CD4-positive, alpha-beta T cell treated with Interleukin-12 subunit alpha and Interleukin-12 subunit beta, for 1 hour (primary cell): ENCODE measurements at regions not wholly inside any gene's neighbourhood (a gene's known extent, or its start where the extent isn't known, plus 50 kb on each side); places are given as distances from the start of the nearest gene placed in this dataset.

ENCODE experiments used
- DNase-seq: peaks from one replicate; pipeline ENCODE4 v3.0.0-alpha.2; 2020

GRCh38 chr6:99808992-99809391 is 185.0 kb downstream of the MCHR2 start:
- no peak for DNase-seq

- no peak for DNase-seq
Observed at GRCh38 chr6:99810295-99810694, 183.7 kb downstream of the MCHR2 start.

DNA sequence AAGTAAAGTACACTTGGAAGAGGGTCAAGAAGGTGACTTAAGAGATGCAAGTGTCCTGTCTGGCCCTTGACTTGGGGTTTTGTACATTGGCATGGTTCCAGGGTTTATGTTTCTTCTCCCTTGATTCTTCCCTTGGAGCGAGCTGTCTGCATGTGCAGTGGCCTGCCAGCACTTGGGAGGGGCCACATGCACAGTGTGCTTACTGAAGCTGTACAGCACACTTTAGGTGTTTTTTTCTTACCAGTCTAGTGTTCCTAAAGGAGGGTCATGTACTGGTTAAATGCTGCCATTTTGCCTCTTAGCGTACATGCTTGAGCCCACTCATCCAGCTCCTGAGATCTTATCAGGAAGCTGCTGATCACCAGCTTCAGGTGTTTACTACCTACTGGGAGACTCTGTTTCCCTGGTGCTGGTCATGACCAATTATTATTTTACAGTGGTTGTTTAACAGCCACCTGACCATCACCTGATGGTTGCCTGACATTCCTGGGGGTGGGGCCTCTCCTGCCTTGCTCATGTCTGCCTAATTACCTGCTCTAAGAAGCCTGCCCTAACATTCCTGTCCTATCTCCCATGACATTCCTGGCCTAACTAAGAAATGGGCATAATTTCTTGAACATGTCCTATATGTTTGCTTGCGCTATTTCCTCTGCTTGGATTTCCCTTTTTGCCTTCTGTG is 182.9 kb downstream of the MCHR2 start:
- no peak for DNase-seq

GRCh38 chr6:99811636-99812035 is 182.4 kb downstream of the MCHR2 start:
- DNase-seq = no peak

DNA sequence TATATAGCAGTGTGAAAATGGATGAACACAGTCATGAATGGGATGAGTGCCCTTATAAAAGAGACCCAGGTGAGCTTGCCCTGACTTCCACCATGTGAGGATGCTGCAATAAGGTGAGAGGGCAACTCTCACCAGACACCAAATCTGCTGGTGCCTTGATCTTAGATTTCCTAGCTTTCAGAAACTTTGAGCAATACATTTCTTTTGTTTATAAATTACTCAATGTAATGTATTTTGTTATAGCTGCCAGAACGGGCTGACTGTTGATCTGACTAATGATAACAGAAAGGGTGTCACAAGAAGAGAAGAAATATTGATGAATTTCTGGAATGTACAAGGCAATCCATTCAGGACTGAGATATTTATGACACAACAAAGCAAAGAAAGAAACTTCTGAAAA is 180.5 kb downstream of the MCHR2 start:
- DNase-seq = no peak

DNA sequence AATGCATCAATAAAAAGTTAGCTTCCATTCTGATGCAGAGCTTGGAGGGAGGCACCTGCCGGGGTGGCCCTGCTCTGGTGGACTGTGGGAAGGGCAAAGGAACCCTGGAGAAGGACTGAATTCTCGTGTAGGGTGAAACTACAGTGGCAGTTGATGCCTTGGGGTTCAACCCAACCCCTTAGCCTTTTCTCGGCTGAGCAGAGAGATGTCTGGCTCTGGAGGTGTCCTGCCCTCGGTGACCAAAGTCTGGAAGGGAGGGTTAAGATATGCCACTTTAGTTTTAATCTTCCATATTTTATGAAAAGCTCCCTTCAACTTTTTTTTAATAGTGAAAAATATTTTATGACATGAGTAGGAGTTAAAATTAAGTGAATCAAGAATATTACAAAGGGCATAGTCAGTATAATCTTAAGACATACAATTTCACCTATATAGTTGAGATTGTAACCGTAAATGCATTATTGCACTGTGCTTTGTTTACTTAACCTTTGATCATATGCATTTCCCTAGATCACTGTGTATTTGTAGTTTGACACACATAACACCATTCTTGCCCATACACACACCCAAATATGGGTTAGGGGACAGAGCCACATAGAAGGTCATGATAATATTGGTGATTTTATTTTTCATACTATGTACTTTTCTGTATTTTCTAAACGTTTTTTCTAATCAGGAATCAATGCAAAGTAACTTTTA is 179.6 kb downstream of the MCHR2 start:
- DNase-seq = no peak

- DNase-seq = no peak
Observed at GRCh38 chr6:99816795-99817194, 177.2 kb downstream of the MCHR2 start.

- DNase-seq = no peak
Observed at GRCh38 chr6:99818161-99818560, 175.9 kb downstream of the MCHR2 start.

DNA sequence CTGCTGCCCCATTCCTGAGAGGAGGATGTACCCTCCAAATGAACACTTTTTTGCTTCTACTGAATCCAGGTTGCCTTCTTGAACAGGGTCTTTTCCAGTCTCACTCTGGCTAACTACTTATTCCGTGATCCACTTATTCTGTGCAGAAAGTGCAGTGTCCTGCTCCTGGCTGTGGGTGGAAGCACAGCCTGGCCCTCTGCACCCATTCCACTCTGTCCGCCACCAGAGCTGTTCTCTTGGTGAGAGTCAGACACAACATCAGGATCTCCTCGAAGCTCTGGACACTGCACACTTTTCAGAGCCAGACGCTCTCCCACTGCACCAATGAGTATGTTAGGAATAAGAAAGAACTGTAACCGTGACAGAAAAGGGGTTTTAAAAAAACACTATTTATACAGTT is 174.2 kb downstream of the MCHR2 start:
- DNase-seq = no peak

DNA sequence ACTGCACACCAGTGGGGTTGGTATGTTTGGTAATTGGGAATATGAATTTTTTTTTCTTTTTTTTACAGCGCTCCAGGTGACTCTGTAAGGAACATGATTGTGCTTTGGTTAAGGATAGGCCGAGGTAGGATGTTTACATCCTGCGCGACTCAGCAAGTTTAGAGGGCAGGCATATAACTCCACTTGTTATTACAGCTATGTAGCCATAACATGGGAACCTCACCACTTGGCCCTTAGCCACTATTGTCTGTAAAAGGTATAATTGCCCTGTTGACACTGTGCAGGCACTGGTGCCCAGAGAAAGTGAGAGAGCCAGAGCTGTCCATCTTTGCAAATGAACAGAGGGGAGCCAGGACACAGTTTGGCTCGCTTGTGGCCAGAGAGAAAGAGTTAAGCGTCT is 172.9 kb downstream of the MCHR2 start:
- no peak for DNase-seq

DNA sequence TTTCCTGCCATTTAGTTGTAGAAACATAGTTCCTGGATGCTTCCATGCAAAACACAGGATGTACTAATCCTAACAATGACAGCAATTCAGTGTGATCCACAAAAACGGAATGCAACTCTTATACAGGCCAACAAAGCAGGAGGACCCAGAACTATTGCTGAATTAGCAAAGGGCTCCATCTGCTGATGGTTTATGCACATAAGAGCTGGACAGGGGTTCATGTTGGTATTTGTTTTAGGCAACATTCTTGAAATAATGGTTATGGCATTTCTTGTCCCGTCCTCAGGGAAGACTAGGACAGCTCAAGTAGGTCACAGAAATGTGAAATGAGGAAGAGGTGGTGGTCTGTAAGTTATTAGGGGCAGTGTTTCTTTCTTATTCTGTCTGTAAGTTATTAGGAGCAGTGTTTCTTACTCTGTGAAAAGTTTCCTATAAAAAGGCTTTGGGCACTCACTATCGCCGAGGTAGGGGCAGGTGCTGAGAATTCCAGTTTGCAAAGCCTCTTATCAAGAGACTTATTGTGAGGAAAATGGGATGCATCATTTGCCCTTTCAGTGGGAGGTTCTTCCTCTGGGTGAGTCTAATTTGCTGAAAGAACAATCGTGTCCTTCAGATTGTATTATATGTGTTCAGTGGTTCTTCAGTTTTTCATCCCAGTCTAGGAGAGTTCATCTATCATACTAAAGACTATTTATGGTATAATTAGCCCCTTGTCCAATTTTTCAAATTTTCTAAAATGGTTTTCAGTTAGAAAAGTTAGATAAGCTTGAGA is 171.1 kb downstream of the MCHR2 start:
- DNase-seq = peak; percentile 28

- DNase-seq = peak; percentile 2
Observed at GRCh38 chr6:99823513-99824235, 170.3 kb downstream of the MCHR2 start.

DNA sequence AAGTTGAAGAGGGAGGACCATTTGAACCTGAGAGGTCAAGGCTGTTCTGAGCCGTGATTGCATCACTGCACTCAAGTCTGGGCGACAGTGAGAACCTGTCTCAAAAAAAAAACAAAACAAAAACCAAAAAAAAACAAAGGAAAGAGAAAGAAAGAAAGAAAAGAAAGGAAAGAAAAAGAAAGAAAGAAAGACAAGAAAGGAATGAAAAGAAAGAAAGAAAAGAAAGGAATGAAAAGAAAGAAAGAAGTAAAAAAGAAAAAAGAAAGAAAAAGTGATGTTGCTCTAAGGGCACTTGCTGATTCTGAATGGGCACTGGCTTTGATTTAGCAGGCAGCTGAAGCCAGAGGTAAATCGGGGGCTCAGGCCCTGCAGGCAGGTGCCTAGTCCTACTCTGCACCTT is 161.0 kb downstream of the MCHR2 start:
- no peak for DNase-seq

- DNase-seq = no peak
Observed at GRCh38 chr6:99836471-99836870, 157.6 kb downstream of the MCHR2 start.

DNA sequence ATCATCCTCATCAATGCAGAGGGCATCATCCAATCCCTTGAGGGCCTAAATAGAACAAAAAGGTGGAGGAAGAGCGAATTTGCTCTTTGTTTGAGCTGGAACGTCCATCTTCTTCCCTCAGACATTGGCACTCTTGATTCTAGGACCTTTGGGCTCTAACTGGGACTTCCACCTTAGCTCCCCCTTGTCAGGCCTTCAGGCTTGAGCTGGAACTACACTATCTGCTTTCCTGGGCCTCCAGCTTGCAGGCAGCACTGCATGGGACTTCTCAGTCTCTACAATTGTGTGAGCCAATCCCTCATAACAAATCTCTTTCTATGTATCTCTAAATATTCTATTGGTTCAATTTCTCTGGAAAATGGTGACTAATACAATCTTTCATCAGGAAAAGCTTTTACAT is 155.4 kb downstream of the MCHR2 start:
- DNase-seq = no peak

DNA sequence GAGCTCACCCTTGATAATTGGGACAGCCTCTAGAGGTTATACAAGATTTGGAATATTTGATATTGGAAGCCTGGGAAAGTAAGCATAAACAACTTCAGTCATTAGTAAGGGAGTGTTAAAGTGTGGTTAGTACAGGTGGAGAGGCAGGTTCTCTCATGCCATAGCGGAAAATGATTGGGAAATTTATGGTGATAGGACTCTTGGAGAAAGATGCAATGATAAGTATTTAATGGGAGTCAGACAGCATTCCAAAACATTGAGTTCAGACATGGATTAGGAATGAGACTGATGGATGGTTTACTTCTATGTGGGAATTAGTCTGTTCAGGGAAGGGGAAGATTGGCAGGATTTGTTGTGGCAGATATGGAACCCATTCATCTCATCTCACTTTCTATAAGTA is 152.7 kb downstream of the MCHR2 start:
- no peak for DNase-seq

DNA sequence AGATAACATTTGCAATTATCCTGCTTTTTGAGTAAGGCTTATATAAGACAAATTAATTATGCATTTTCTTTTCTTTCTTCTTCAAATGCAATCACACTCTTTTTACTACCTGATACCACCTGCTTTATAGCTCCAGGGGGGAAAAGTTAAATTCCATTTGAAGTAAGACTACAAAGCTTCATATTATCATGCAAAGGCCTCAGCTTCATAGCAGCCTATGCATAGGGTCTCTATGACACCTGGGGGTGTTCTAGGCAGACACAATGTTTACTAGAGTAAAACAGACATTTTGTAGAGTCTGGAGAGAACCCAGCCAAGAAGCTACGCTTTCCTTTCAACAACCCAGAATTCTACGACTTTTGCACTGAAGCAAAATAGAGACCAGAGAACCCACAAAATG is 148.0 kb downstream of the MCHR2 start:
- no peak for DNase-seq

DNA sequence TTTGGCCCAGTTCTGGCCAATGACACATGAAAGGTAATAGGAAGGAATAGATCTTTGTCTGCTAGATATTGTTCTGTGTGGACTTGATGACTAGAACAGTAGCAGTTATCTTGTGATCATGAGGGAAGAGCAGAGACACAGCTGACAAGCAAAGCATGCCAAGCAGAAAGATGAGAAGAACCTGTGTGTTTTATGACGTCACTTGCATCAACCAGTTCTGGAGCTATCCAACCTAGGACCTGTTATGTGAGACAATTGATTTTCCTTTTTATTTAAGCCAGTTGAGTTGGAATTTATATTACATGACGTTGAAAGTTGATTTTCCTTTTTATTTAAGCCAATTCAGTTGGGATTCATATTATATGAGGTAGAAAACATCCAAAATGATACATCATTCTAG is 143.2 kb downstream of the MCHR2 start:
- no peak for DNase-seq

DNA sequence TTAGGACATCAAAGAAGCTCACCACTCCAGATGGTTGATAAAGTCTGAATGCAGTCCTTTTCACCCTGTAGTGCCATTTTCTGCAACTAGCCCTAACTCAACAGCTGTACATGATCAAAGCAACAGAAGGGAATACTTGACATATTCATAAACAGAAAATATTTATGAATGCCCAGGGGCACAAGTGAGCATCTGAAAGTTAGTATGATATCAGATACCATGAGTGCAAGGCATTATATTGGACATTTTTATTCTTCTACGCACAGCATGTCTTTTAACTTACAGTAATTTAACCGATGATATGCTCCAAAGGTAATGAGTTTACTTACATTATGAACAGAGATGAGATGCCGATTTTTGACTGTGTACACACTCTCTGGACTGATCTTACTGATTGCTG is 142.0 kb downstream of the MCHR2 start:
- DNase-seq = no peak

DNA sequence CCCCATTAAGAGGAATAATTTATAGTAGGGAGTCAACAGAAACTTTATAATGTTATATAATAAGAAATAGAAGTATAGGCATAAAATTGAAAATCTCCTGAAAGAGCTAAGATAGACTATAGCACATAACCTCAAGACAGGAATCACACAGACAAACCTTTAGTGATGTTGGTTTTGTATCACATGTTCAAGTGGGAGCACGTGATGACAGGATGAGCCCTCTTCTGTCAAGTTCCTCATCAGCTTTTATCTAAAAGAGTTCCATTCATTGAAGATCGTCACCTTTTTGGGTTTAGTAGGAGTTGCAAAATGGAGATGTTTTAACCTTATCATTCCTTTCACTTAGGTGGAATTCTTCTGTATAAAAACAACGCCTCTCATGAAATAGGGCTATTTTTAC is 127.0 kb downstream of the MCHR2 start:
- no peak for DNase-seq

- peak; percentile 63 for DNase-seq
Observed at GRCh38 chr6:99868074-99868702, 125.8 kb downstream of the MCHR2 start.
